ENCODE measurements at regions not wholly inside any gene's neighbourhood (a gene's known extent, or its start where the extent isn't known, plus 50 kb on each side); places are given as distances from the start of the nearest gene placed in this dataset.

DNA sequence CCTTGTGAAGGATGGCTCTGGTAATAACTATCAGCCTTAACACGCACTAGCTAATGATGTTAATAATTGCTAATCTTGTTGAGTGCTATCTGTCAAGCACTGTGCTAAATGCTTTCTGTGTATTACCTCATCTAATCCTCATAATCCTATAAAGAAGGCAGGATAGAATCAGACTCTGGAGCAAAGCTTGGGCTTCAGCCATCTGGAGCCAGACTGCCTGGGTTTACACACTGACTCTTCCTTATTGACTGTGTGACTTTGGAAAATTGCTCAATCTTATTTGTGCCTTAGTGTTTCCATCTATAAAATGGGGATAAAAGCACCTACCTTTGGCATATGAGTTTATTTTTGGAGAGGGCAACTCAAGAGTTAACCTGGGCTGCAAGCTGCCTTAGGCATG lies 216.1 kb downstream of the NUF2 start:
- Histone ChIP-seq H3K27me3 (no peaks in the 10 kb centered on the region), H3K4me1 (no peaks in the 10 kb centered on the region), H3K27ac (no peak overlapping the region), H3K36me3 (ENCODE audit: low read depth, missing control alignments) (no peaks in the 10 kb centered on the region), H3K4me3 (no peak overlapping the region), H3K9me3 (no peaks in the 10 kb centered on the region)
- TF ChIP-seq, protein P1, sequence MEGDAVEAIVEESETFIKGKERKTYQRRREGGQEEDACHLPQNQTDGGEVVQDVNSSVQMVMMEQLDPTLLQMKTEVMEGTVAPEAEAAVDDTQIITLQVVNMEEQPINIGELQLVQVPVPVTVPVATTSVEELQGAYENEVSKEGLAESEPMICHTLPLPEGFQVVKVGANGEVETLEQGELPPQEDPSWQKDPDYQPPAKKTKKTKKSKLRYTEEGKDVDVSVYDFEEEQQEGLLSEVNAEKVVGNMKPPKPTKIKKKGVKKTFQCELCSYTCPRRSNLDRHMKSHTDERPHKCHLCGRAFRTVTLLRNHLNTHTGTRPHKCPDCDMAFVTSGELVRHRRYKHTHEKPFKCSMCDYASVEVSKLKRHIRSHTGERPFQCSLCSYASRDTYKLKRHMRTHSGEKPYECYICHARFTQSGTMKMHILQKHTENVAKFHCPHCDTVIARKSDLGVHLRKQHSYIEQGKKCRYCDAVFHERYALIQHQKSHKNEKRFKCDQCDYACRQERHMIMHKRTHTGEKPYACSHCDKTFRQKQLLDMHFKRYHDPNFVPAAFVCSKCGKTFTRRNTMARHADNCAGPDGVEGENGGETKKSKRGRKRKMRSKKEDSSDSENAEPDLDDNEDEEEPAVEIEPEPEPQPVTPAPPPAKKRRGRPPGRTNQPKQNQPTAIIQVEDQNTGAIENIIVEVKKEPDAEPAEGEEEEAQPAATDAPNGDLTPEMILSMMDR (IDR thresholded peaks at IDR 0.05) = no peak
- no peak for TF ChIP-seq POLR2A (IDR thresholded peaks at IDR 0.05)
- no peak for DNase-seq
- intact Hi-C loops (cut with DNase I; ENCODE audit: low total_unique reads) = no loop called here
- 75 to 77% methylated on average over 1 of the region's 1 CpG for WGBS, 2 donors

DNA sequence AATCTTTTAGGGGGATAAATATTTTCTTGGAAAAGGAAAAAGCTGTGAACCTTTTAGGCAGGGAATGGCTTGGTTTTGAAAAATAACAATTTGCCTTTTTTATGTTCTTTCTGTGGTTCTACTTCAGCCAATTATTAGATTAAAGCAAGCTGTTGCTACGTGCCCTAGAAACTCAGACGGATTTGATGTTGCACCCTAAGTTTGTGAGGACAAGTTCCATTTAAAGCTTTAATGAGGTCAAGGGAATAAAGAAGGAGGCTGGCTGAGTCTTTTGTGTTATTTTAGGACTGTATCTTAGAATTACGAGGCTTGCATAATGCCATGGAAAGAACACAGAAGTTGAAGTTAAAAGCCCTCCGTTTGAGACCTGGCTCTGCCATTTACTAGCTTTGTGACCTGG lies 216.9 kb downstream of the NUF2 start:
- intact Hi-C loops (cut with DNase I; ENCODE audit: low total_unique reads) = no loop called here
- no peaks in the 10 kb centered on the region for H3K4me1 ChIP-seq
- H3K4me3 ChIP-seq = no peak overlapping the region
- H3K27ac ChIP-seq = no peak overlapping the region
- H3K36me3 ChIP-seq (ENCODE audit: low read depth, missing control alignments) = no peaks in the 10 kb centered on the region
- H3K9me3 ChIP-seq = no peaks in the 10 kb centered on the region
- H3K27me3 ChIP-seq = no peaks in the 10 kb centered on the region
- TF ChIP-seq, protein P1 (IDR thresholded peaks at IDR 0.05) = no peak
- TF ChIP-seq POLR2A (IDR thresholded peaks at IDR 0.05) = no peak
- 35 to 38% methylated on average over 4 of the region's 4 CpGs for WGBS, 2 donors
- DNase-seq = no peak

- TF ChIP-seq, protein P1 (IDR thresholded peaks at IDR 0.05) = no peak
- no peak for TF ChIP-seq POLR2A (IDR thresholded peaks at IDR 0.05)
- WGBS, 2 donors = 72 to 76% methylated on average over 2 of the region's 2 CpGs
- Histone ChIP-seq H3K36me3 (ENCODE audit: low read depth, missing control alignments) (no peaks in the 10 kb centered on the region), H3K27ac (no peak overlapping the region), H3K4me3 (no peak overlapping the region), H3K4me1 (no peaks in the 10 kb centered on the region), H3K9me3 (no peaks in the 10 kb centered on the region), H3K27me3 (no peaks in the 10 kb centered on the region)
- intact Hi-C loops (cut with DNase I; ENCODE audit: low total_unique reads) = no loop called here
- DNase-seq = no peak
These were observed 219.0 kb downstream of the NUF2 start for GRCh38 chr1:163540727-163541126.

DNA sequence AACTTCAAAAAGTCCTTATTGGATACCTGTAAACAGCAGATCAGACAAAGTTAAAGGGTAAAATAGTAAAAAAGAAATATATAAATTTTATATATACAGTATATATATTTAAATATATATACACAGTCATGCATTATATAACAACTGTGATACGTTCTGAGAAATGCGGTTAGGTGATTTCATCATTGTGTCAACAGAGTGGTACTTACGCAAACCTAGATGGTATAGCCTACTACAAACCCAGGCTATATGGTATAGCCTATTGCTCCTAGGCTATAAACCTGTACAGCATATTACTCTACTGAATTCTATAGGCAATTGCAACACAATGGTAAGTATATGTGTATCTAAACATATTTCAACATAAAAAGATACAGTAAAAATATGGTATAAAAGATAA lies 222.7 kb downstream of the NUF2 start:
- DNase-seq = no peak
- intact Hi-C loops (cut with DNase I; ENCODE audit: low total_unique reads) = no loop called here
- H3K9me3 ChIP-seq = no peaks in the 10 kb centered on the region
- no peak overlapping the region for H3K4me3 ChIP-seq
- H3K4me1 ChIP-seq = no peaks in the 10 kb centered on the region
- H3K27me3 ChIP-seq = no peaks in the 10 kb centered on the region
- H3K27ac ChIP-seq = no peak overlapping the region
- H3K36me3 ChIP-seq (ENCODE audit: low read depth, missing control alignments) = no peaks in the 10 kb centered on the region
- 94 to 95% methylated on average over 3 of the region's 3 CpGs for WGBS, 2 donors
- TF ChIP-seq POLR2A (IDR thresholded peaks at IDR 0.05) = no peak
- TF ChIP-seq, protein P1 (IDR thresholded peaks at IDR 0.05) = no peak

- no peak overlapping the region for H3K27ac ChIP-seq
- WGBS, 2 donors = 73 to 80% methylated on average over 3 of the region's 3 CpGs
- no peaks in the 10 kb centered on the region for H3K36me3 ChIP-seq (ENCODE audit: low read depth, missing control alignments)
- intact Hi-C loops (cut with DNase I; ENCODE audit: low total_unique reads) = no loop called here
- H3K27me3 ChIP-seq = no peaks in the 10 kb centered on the region
- DNase-seq = no peak
- H3K9me3 ChIP-seq = no peaks in the 10 kb centered on the region
- no peak overlapping the region for H3K4me3 ChIP-seq
- TF ChIP-seq, protein P1 (IDR thresholded peaks at IDR 0.05) = no peak
- TF ChIP-seq POLR2A (IDR thresholded peaks at IDR 0.05) = no peak
- no peaks in the 10 kb centered on the region for H3K4me1 ChIP-seq
These were observed 236.4 kb downstream of the NUF2 start for GRCh38 chr1:163558162-163558561.

All from testis (tissue), 2 donors.